ENCODE measurements at regions not wholly inside any gene's neighbourhood (a gene's known extent, or its start where the extent isn't known, plus 50 kb on each side); places are given as distances from the start of the nearest gene placed in this dataset.

DNA sequence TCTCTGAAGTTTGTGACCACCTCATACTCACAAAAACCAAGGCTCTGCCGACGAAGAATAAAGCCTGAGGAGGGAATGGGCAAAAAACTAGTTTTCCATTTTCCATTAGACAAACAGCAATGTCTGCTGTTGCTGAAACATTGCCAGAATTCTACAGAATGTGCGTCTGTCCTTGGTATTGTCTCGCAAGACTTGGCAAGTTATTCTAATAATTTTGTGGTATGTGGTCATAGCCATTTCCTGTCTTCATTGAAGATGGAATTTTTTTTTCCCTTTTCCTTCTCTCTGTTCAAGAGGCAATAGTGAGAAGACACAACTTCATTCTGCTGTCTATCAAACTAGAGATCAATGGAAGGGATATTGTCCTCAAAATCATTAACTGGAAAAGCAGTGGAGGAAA is 296.1 kb downstream of the RND3 start:
- no peak overlapping the region for H3K27ac ChIP-seq
- peaks cover 4% of the 10 kb centered on the region for H3K9me3 ChIP-seq
- 66% methylated on average over 4 of the region's 4 CpGs for WGBS
- TF ChIP-seq, protein P1, sequence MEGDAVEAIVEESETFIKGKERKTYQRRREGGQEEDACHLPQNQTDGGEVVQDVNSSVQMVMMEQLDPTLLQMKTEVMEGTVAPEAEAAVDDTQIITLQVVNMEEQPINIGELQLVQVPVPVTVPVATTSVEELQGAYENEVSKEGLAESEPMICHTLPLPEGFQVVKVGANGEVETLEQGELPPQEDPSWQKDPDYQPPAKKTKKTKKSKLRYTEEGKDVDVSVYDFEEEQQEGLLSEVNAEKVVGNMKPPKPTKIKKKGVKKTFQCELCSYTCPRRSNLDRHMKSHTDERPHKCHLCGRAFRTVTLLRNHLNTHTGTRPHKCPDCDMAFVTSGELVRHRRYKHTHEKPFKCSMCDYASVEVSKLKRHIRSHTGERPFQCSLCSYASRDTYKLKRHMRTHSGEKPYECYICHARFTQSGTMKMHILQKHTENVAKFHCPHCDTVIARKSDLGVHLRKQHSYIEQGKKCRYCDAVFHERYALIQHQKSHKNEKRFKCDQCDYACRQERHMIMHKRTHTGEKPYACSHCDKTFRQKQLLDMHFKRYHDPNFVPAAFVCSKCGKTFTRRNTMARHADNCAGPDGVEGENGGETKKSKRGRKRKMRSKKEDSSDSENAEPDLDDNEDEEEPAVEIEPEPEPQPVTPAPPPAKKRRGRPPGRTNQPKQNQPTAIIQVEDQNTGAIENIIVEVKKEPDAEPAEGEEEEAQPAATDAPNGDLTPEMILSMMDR (IDR thresholded peaks at IDR 0.05), result no peak
- TF ChIP-seq POLR2AphosphoS5 (IDR thresholded peaks at IDR 0.05) (no peak), EP300 (IDR thresholded peaks at IDR 0.05) (no peak), POLR2A (IDR thresholded peaks at IDR 0.05) (no peak)
- peaks cover 4% of the 10 kb centered on the region for H3K4me1 ChIP-seq
- no peaks in the 10 kb centered on the region for H3K36me3 ChIP-seq
- H3K27me3 ChIP-seq, result no peaks in the 10 kb centered on the region
- no peak for DNase-seq (ENCODE audit: low spot score in 2 of 2)
- no peak overlapping the region for H3K4me3 ChIP-seq

DNA sequence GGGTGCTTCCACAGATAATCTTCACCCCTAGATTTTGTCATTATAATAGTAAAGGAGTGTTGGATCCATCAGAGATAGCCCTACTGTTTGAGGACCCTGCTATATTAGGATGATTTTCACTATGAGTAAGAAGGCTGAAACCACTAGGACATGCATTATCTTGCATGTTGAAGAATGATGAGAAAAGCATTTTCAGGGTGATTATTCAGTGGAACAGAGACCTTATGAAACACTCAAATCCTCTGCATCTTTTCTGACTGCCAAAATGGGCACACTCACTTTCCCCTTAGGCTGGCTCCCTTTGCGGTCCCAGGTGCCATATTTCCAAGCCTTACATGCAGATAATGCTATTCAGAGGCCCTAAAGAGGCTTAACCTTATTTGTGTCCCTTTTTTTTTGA is 296.9 kb downstream of the RND3 start:
- H3K27me3 ChIP-seq, result no peaks in the 10 kb centered on the region
- H3K27ac ChIP-seq, result no peak overlapping the region
- H3K36me3 ChIP-seq, result no peaks in the 10 kb centered on the region
- no peak for DNase-seq (ENCODE audit: low spot score in 2 of 2)
- no peak for TF ChIP-seq EP300 (IDR thresholded peaks at IDR 0.05)
- peaks cover 4% of the 10 kb centered on the region for H3K4me1 ChIP-seq
- H3K4me3 ChIP-seq, result no peak overlapping the region
- WGBS, result 100% methylated on average over 1 of the region's 1 CpG
- peaks cover 4% of the 10 kb centered on the region for H3K9me3 ChIP-seq

DNA sequence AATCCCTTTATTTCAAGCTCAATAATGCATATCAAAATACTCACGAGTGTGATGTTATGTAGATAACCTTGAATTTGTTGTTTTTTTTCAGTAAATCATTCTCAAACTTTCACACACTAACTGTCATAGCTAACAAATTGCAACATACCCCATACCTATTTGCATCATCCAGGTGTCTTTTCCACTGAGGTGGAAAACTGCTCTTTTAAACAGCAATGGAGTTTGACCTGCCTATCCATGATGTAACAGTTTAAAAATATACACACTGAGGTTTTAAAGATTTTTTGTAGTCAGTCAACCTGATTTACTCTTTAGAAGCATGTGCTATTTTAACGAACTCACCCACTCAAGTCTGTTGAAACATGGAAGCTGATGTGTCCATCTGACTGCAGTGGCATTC is 298.7 kb downstream of the RND3 start:
- Histone ChIP-seq H3K27me3 (no peaks in the 10 kb centered on the region), H3K4me1 (peaks cover 4% of the 10 kb centered on the region), H3K36me3 (no peaks in the 10 kb centered on the region), H3K9me3 (no peaks in the 10 kb centered on the region), H3K4me3 (no peak overlapping the region), H3K27ac (no peak overlapping the region)
- DNase-seq (ENCODE audit: low spot score in 2 of 2), result no peak
- TF ChIP-seq, protein P1 (IDR thresholded peaks at IDR 0.05), result no peak
- TF ChIP-seq POLR2A (IDR thresholded peaks at IDR 0.05) (no peak), POLR2AphosphoS5 (IDR thresholded peaks at IDR 0.05) (no peak), EP300 (IDR thresholded peaks at IDR 0.05) (no peak)
- WGBS, result 78% methylated on average over 2 of the region's 2 CpGs

DNA sequence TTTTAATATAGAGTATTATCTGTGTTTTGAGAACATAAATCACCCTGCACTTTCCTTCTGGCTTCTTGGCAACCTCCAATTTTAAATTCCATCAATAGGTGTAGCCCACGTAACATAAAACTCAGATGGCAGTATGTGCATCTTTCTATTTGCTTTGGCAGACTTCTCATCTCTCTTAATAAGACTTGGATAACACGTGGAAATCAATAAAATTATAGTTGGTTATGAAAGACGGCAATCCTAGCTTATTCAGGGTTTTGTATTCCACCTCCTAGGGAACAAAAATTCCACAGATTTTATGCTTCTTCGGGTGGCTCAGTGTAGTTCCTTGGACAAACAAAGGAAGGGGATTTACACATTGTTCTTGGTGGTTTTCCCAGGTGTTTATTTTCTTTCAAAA is 299.3 kb downstream of the RND3 start:
- Histone ChIP-seq H3K4me1 (peaks cover 4% of the 10 kb centered on the region), H3K4me3 (no peak overlapping the region), H3K9me3 (no peaks in the 10 kb centered on the region), H3K27me3 (no peaks in the 10 kb centered on the region), H3K27ac (no peak overlapping the region), H3K36me3 (no peaks in the 10 kb centered on the region)
- TF ChIP-seq, protein P1 (IDR thresholded peaks at IDR 0.05), result no peak
- TF ChIP-seq POLR2A (IDR thresholded peaks at IDR 0.05) (no peak), POLR2AphosphoS5 (IDR thresholded peaks at IDR 0.05) (no peak)
- DNase-seq (ENCODE audit: low spot score in 2 of 2), result no peak
- 30% methylated on average over 4 of the region's 4 CpGs for WGBS

DNA sequence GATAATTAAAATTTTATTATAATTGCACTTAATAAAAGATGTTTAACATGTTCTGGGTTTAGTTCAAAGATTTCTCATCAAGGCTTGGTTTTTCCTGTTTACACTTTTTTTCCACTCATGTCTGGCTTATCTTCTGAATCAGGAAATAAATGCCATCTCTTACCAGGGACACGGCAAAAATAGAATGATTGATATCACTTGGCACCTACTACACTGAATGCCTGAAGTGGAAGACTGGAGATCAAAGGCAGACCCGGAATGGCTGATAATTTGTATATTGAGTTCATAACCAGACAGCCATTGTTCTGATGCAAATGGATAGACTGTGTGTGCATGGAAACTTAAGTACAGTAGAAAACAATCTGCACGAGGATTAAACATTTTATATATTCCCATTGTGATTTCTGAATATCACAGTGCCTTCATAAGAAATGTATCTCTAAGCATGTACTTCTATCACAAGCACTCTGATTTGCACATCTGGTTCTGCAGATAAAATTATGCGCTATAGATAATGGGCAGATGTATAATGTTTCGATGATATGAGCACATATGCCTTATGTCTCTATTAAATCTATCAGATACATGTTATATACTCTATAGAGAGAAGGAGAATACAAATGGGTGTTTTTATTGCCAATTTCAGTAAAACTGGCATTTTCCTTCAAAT is 304.8 kb downstream of the RND3 start:
- H3K4me3 ChIP-seq, result no peak overlapping the region
- no peak for TF ChIP-seq EP300 (IDR thresholded peaks at IDR 0.05)
- no peak for TF ChIP-seq POLR2AphosphoS5 (IDR thresholded peaks at IDR 0.05)
- TF ChIP-seq, protein P1 (IDR thresholded peaks at IDR 0.05), result no peak
- TF ChIP-seq POLR2A (IDR thresholded peaks at IDR 0.05), result no peak
- 53% methylated on average over 5 of the region's 5 CpGs for WGBS
- H3K36me3 ChIP-seq, result no peaks in the 10 kb centered on the region
- no peak overlapping the region for H3K27ac ChIP-seq
- no peaks in the 10 kb centered on the region for H3K27me3 ChIP-seq
- H3K4me1 ChIP-seq, result no peaks in the 10 kb centered on the region
- DNase-seq (ENCODE audit: low spot score in 2 of 2), result no peak
- no peaks in the 10 kb centered on the region for H3K9me3 ChIP-seq

DNA sequence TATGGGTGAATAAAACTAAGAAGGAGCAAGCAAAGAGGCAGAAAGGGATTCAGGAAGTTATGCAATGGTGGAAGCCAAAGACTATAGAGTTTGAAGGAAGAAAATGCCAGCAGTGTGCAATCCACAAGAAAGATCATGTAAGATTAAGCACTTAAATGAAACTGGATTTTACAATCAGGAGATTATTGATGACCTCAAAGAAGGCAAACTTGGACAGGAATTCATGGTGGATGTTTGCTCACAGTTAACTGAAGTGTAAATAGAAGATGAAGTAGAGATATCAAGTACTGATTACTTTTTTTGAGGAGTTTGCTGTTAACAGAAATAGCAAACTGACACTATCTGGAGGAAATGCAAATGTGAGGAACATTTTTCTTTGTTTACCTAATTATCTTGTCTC is 308.9 kb downstream of the RND3 start:
- Histone ChIP-seq H3K27ac (no peak overlapping the region), H3K36me3 (no peaks in the 10 kb centered on the region), H3K9me3 (no peaks in the 10 kb centered on the region), H3K4me1 (no peaks in the 10 kb centered on the region), H3K27me3 (no peaks in the 10 kb centered on the region), H3K4me3 (no peak overlapping the region)
- no peak for DNase-seq (ENCODE audit: low spot score in 2 of 2)
- TF ChIP-seq EP300 (IDR thresholded peaks at IDR 0.05), result no peak
- TF ChIP-seq POLR2AphosphoS5 (IDR thresholded peaks at IDR 0.05), result no peak
- no peak for TF ChIP-seq POLR2A (IDR thresholded peaks at IDR 0.05)
- TF ChIP-seq, protein P1 (IDR thresholded peaks at IDR 0.05), result no peak

All from suprapubic skin (tissue), 4 donors.